ENCODE measurements at regions not wholly inside any gene's neighbourhood (a gene's known extent, or its start where the extent isn't known, plus 50 kb on each side); places are given as distances from the start of the nearest gene placed in this dataset.
"Not testable (repeated sequence)": the region's sequence is repeated elsewhere in the genome, so short reads cannot be mapped to it uniquely, and the experiment has no call there.

- DNase-seq; H3K4me3 ChIP-seq (replicated peaks in 1 of 3; ENCODE audit: low read depth in 2 of 3, low read length in 3 of 3); H3K36me3 Mint-ChIP-seq; H3K4me1 Mint-ChIP-seq; H3K9ac ChIP-seq (ENCODE audit: insufficient read depth, low read length, poor library complexity, severe bottlenecking); H3K4me1 ChIP-seq (ENCODE audit: control insufficient read depth in 1 of 2, insufficient read depth in 2 of 2, low read length in 2 of 2); H3K27ac ChIP-seq (ENCODE audit: low read depth in 1 of 2, low read length in 2 of 2); H3K27me3 ChIP-seq (ENCODE audit: control insufficient read depth in 2 of 2, insufficient read depth in 2 of 2, low read length in 2 of 2); H3K9me3 ChIP-seq (replicated peaks in 1 of 2; ENCODE audit: control insufficient read depth in 1 of 2, insufficient read depth in 1 of 2, low read length in 2 of 2); H4K20me1 ChIP-seq (ENCODE audit: insufficient read depth, low read length); intact Hi-C loops (cut with micrococcal nuclease); H3K36me3 ChIP-seq (replicated peaks in 1 of 2; ENCODE audit: control insufficient read depth in 1 of 2, insufficient read depth in 2 of 2, low read length in 2 of 2); H3K27me3 Mint-ChIP-seq (ENCODE audit: low read depth in 3 of 3); H3K4me3 Mint-ChIP-seq; H3K27ac Mint-ChIP-seq; H3K79me2 ChIP-seq (ENCODE audit: insufficient read depth, low read length); H2AFZ ChIP-seq (ENCODE audit: insufficient read depth, low read depth, low read length, poor library complexity, severe bottlenecking); H3K4me2 ChIP-seq (replicated peaks; ENCODE audit: extremely low read depth, low read length, poor library complexity, severe bottlenecking): not testable (repeated sequence)
- 85% methylated on average over 11 of the region's 11 CpGs for WGBS (ENCODE audit: insufficient coverage)
- H3K9me3 Mint-ChIP-seq: peaks cover 5 to 18% (median 13%) of the 10 kb centered on the region in 7 donors
Measured at GRCh38 chr9:43118088-43118865, 934.8 kb downstream of the SPATA31A6 start.

GRCh38 chr9:43119565-43119964, 936.1 kb downstream of the SPATA31A6 start:
- DNase-seq; H3K36me3 Mint-ChIP-seq; H3K9me3 ChIP-seq (replicated peaks in 1 of 2; ENCODE audit: control insufficient read depth in 1 of 2, insufficient read depth in 1 of 2, low read length in 2 of 2); H4K20me1 ChIP-seq (ENCODE audit: insufficient read depth, low read length); H3K9ac ChIP-seq (ENCODE audit: insufficient read depth, low read length, poor library complexity, severe bottlenecking); H3K27me3 Mint-ChIP-seq (ENCODE audit: low read depth in 3 of 3); H2AFZ ChIP-seq (ENCODE audit: insufficient read depth, low read depth, low read length, poor library complexity, severe bottlenecking); H3K4me3 ChIP-seq (replicated peaks in 1 of 3; ENCODE audit: low read depth in 2 of 3, low read length in 3 of 3); H3K27ac Mint-ChIP-seq; H3K4me1 Mint-ChIP-seq; intact Hi-C loops (cut with micrococcal nuclease); H3K4me2 ChIP-seq (replicated peaks; ENCODE audit: extremely low read depth, low read length, poor library complexity, severe bottlenecking); H3K27ac ChIP-seq (ENCODE audit: low read depth in 1 of 2, low read length in 2 of 2); H3K36me3 ChIP-seq (replicated peaks in 1 of 2; ENCODE audit: control insufficient read depth in 1 of 2, insufficient read depth in 2 of 2, low read length in 2 of 2); H3K4me1 ChIP-seq (ENCODE audit: control insufficient read depth in 1 of 2, insufficient read depth in 2 of 2, low read length in 2 of 2); H3K79me2 ChIP-seq (ENCODE audit: insufficient read depth, low read length); H3K27me3 ChIP-seq (ENCODE audit: control insufficient read depth in 2 of 2, insufficient read depth in 2 of 2, low read length in 2 of 2); H3K4me3 Mint-ChIP-seq: not testable (repeated sequence)
- WGBS (ENCODE audit: insufficient coverage): 86% methylated on average over 3 of the region's 7 CpGs
- peaks cover 5 to 18% (median 11%) of the 10 kb centered on the region in 7 donors for H3K9me3 Mint-ChIP-seq

- H2AFZ ChIP-seq (ENCODE audit: insufficient read depth, low read depth, low read length, poor library complexity, severe bottlenecking); intact Hi-C loops (cut with micrococcal nuclease); H3K36me3 ChIP-seq (replicated peaks in 1 of 2; ENCODE audit: control insufficient read depth in 1 of 2, insufficient read depth in 2 of 2, low read length in 2 of 2); H3K27ac Mint-ChIP-seq; H3K4me1 ChIP-seq (ENCODE audit: control insufficient read depth in 1 of 2, insufficient read depth in 2 of 2, low read length in 2 of 2); DNase-seq; H3K27me3 Mint-ChIP-seq (ENCODE audit: low read depth in 3 of 3); H3K9ac ChIP-seq (ENCODE audit: insufficient read depth, low read length, poor library complexity, severe bottlenecking); H3K4me2 ChIP-seq (replicated peaks; ENCODE audit: extremely low read depth, low read length, poor library complexity, severe bottlenecking); H3K9me3 ChIP-seq (replicated peaks in 1 of 2; ENCODE audit: control insufficient read depth in 1 of 2, insufficient read depth in 1 of 2, low read length in 2 of 2); H4K20me1 ChIP-seq (ENCODE audit: insufficient read depth, low read length); H3K36me3 Mint-ChIP-seq; H3K27ac ChIP-seq (ENCODE audit: low read depth in 1 of 2, low read length in 2 of 2); H3K4me3 ChIP-seq (replicated peaks in 1 of 3; ENCODE audit: low read depth in 2 of 3, low read length in 3 of 3); H3K4me1 Mint-ChIP-seq; H3K4me3 Mint-ChIP-seq; H3K79me2 ChIP-seq (ENCODE audit: insufficient read depth, low read length); H3K27me3 ChIP-seq (ENCODE audit: control insufficient read depth in 2 of 2, insufficient read depth in 2 of 2, low read length in 2 of 2): not testable (repeated sequence)
- peaks cover 5 to 18% (median 11%) of the 10 kb centered on the region in 7 donors for H3K9me3 Mint-ChIP-seq
- no CpG with 5 or more reads among the region's 3 CpGs for WGBS (ENCODE audit: insufficient coverage)
Measured at GRCh38 chr9:43119978-43120377, 936.5 kb downstream of the SPATA31A6 start.

DNA sequence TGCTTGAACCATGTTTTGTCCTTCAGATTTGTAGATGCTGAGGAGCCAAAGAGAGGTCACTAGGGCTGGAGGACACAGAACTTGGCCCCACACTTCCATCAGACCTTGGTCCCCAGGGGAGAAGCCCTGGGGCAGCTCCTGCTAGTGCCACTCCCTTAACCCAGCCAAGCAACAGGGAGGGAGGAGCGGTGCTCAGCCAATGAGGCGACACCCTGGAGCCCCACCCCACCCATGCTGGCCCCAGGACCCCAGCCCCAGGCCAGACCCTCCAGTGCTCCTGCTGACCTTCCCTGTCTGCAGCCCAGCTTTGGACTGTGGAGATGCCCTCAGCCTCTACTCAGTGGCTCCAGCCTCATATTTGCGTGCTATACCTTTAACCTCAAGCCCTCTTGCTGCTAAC, 942.4 kb downstream of the SPATA31A6 start:
- H3K27me3 ChIP-seq (ENCODE audit: control insufficient read depth in 2 of 2, insufficient read depth in 2 of 2, low read length in 2 of 2); H4K20me1 ChIP-seq (ENCODE audit: insufficient read depth, low read length); H3K4me2 ChIP-seq (replicated peaks; ENCODE audit: extremely low read depth, low read length, poor library complexity, severe bottlenecking); H3K9me3 Mint-ChIP-seq; H2AFZ ChIP-seq (ENCODE audit: insufficient read depth, low read depth, low read length, poor library complexity, severe bottlenecking); H3K27me3 Mint-ChIP-seq (ENCODE audit: low read depth in 3 of 3); H3K9me3 ChIP-seq (replicated peaks in 1 of 2; ENCODE audit: control insufficient read depth in 1 of 2, insufficient read depth in 1 of 2, low read length in 2 of 2); H3K36me3 Mint-ChIP-seq; intact Hi-C loops (cut with micrococcal nuclease); H3K36me3 ChIP-seq (replicated peaks in 1 of 2; ENCODE audit: control insufficient read depth in 1 of 2, insufficient read depth in 2 of 2, low read length in 2 of 2); H3K4me1 Mint-ChIP-seq; DNase-seq; H3K27ac ChIP-seq (ENCODE audit: low read depth in 1 of 2, low read length in 2 of 2); H3K9ac ChIP-seq (ENCODE audit: insufficient read depth, low read length, poor library complexity, severe bottlenecking); H3K4me3 ChIP-seq (replicated peaks in 1 of 3; ENCODE audit: low read depth in 2 of 3, low read length in 3 of 3); H3K4me1 ChIP-seq (ENCODE audit: control insufficient read depth in 1 of 2, insufficient read depth in 2 of 2, low read length in 2 of 2); H3K27ac Mint-ChIP-seq; H3K4me3 Mint-ChIP-seq; H3K79me2 ChIP-seq (ENCODE audit: insufficient read depth, low read length): not testable (repeated sequence)
- 40% methylated on average over 1 of the region's 3 CpGs for WGBS (ENCODE audit: insufficient coverage)

All from CD14-positive monocyte (primary cell).